Large intestine (tissue), 3 donors: ENCODE measurements at regions not wholly inside any gene's neighbourhood (a gene's known extent, or its start where the extent isn't known, plus 50 kb on each side); places are given as distances from the start of the nearest gene placed in this dataset.
"Not testable (repeated sequence)": the region's sequence is repeated elsewhere in the genome, so short reads cannot be mapped to it uniquely, and the experiment has no call there.

ENCODE experiments used
- DNase-seq, 2 donors: peaks; one replicate each; pipeline versions ENCODE4 v3.0.0 to v3.0.0-alpha.2; 2013
- H3K27ac ChIP-seq: one replicate; pipeline ENCODE4 v1.5.1; 2013; ENCODE audit warnings: low read length
- H3K27me3 ChIP-seq: 2 replicates; pipeline ENCODE4 v1.6.1; 2013; ENCODE audit warnings: low read length; ENCODE audit not compliant: control insufficient read depth, insufficient read depth
- H3K36me3 ChIP-seq: 2 replicates; pipeline ENCODE4 v1.6.1; 2013; ENCODE audit warnings: low read length; ENCODE audit not compliant: control insufficient read depth, insufficient read depth
- H3K4me1 ChIP-seq: one replicate; pipeline ENCODE4 v1.6.1; 2013; ENCODE audit warnings: low read length; ENCODE audit not compliant: control insufficient read depth, insufficient read depth
- H3K4me3 ChIP-seq: one replicate; pipeline ENCODE4 v1.5.1; 2013; ENCODE audit warnings: low read length
- H3K9me3 ChIP-seq: one replicate; pipeline ENCODE4 v1.6.1; 2013; ENCODE audit warnings: mild to moderate bottlenecking, low read depth, low read length, moderate library complexity; ENCODE audit not compliant: control insufficient read depth
- WGBS: methylation state at CpG from one replicate; pipeline ENCODE4 v1.1.5; 2013; ENCODE audit warnings: low lambda C conversion rate; ENCODE audit not compliant: insufficient coverage; 5-methylcytosine and 5-hydroxymethylcytosine counted together

DNA sequence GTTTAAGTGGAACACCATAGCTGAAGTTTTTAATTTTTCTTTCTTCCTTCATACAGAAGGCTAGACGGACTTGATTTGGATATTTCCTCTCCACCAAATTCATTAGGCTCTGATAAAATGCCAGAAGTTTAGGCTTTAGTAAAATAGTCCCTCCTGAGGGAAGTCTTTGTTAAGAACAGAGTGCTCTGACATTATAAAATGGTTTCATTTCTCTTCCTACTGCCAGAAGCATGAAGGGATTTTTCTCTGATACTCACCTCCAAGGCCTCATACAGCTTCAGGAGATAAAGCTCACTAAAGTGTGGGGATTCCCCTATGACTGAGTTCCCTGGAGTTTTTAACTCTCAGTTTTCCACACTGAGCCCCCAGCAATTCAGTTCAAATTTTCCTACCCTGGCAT, 1489.6 kb downstream of the REEP3 start:
- Histone ChIP-seq H3K36me3 (no peaks in the 10 kb centered on the region), H3K27me3 (no peaks in the 10 kb centered on the region), H3K4me1 (no peaks in the 10 kb centered on the region), H3K4me3 (no peak overlapping the region), H3K9me3 (no peaks in the 10 kb centered on the region), H3K27ac (no peak overlapping the region)
- DNase-seq: no peak
- WGBS: 80% methylated on average over 1 of the region's 1 CpG

DNA sequence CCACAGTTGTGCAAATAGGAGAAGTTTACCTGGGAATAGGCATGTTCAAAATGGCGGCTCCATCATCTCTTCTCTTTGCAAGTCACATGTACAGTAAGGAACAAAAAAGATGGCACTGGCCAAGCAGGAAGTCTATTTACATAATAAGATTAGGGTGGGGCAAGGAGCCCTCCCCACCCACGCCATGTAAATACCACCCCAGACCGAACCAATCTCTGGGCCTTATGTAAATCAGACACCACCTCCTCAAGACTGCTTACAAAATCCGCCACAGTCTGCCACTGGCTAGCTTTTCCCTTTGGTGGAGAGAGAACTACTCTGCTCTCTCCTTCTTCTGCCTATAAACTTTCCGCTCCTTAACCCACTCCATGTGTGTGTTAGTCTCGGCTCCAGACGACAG, 1496.3 kb downstream of the REEP3 start:
- no peak overlapping the region for H3K27ac ChIP-seq
- no peaks in the 10 kb centered on the region for H3K36me3 ChIP-seq
- no peak for DNase-seq
- H3K4me1 ChIP-seq: no peaks in the 10 kb centered on the region
- no peak overlapping the region for H3K4me3 ChIP-seq
- H3K27me3 ChIP-seq: no peaks in the 10 kb centered on the region
- H3K9me3 ChIP-seq: no peaks in the 10 kb centered on the region
- WGBS: no CpG with 5 or more reads among the region's 7 CpGs

DNA sequence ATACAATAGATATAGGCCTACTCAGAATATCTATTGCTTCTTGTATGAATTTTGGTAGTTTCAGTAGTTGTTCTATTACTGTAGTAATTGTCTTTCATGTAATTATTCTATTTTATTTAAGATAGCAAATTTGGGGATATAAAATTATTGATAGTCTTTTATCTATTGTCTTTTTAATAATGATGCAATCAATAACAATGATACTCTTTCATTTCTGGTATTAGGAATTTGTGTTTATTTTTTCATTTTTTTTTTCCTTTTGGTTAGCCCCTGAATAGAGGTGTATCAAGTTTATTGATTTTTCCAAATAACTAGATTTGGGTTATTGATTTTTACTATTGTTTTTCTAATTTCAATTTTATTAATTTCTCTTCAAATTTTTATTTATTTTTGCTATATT, 1503.7 kb downstream of the REEP3 start:
- no peak for DNase-seq
- Histone ChIP-seq H3K27me3 (no peaks in the 10 kb centered on the region), H3K9me3 (no peaks in the 10 kb centered on the region), H3K36me3 (no peaks in the 10 kb centered on the region), H3K27ac (no peak overlapping the region), H3K4me1 (no peaks in the 10 kb centered on the region), H3K4me3 (no peak overlapping the region)

DNA sequence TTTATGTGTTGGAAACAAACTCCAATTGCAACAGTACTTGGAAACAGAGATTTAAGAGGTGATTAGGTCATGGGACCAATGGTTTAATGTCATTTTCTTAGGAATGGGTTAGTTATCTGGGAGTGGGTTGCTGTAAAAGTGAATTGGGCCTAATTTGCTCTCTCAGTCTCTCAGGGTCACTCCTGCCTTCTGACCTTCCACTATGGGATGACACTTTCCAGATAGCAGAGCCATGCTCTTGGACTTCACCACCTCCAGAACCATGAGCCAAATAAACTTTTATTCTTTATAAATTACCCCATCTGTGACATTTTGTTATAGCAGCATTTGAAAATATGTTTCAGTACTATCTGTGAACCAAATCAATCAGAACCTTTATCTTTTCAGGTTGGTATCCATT, 1509.1 kb downstream of the REEP3 start:
- H3K27ac ChIP-seq: no peak overlapping the region
- H3K4me3 ChIP-seq: no peak overlapping the region
- no peak for DNase-seq
- no peaks in the 10 kb centered on the region for H3K36me3 ChIP-seq
- H3K27me3 ChIP-seq: no peaks in the 10 kb centered on the region
- peaks cover 17% of the 10 kb centered on the region for H3K9me3 ChIP-seq
- H3K4me1 ChIP-seq: no peaks in the 10 kb centered on the region

DNA sequence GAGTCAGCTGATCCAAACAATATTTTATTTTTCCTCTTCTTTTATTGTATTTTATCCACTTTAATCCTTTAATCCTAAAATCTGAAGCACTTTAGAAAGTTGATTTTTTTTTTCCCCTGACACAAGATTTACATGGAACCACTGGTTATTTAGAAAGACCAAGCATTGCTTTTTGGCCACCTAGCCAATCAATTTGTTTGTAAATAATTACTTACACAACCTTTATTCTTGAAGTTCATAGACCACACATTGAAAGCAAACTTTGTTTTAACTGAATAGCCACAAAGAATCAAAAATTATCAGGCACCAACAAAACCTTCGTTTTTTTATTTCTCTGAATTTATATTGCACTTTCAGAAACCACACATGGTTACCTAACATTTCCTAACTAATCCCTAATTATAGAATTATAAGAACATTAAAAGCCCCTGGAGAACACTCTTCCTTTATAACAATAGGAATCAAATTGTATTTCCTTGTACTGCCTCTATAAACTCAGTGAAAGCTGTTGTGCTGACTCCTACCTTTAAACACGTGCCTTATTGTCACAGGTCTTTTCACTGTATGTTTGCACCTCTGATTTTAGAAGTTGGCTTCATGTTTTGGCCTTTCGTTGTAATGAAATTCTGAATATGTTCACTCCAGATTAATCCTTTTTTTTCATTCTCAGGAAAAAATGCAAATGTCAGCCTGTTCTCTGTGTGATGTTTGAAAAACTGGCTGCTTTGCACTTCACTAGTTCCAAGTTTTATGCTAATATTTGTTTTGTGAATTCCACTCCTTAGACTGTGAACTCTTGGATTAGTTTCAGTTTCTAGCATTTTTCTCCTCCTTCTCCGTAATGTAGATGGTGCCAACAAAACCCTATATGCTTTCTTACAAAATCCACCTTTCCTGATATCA, 1511.9 kb downstream of the REEP3 start:
- peak; percentile 3 to 20 for DNase-seq
- H3K4me1 ChIP-seq: no peaks in the 10 kb centered on the region
- WGBS: 56% methylated on average over 3 of the region's 4 CpGs
- H3K4me3 ChIP-seq: no peak overlapping the region
- H3K36me3 ChIP-seq: no peaks in the 10 kb centered on the region
- H3K27me3 ChIP-seq: no peaks in the 10 kb centered on the region
- H3K27ac ChIP-seq: no peak overlapping the region
- H3K9me3 ChIP-seq: peaks cover 22% of the 10 kb centered on the region

DNA sequence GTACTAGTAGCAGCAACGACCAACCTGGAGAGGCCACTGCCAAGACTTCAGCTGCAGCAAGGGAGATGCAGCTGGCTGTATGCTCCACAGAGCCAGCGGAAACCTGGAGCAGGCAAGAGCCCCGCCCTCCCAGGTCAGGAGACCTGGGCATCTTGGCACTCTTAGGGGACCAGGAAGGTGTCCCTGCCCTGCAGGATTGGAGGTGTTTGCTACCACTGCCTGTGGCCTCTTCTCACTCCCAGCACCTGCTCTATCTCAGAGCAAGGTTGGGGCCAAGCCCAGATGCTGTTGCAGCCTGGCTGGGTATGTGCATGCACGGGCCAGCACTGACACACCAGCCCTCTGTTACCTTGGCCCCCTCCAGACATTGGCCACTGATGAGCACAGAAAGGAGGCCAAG, 1512.8 kb downstream of the REEP3 start:
- Histone ChIP-seq H3K4me3 (no peak overlapping the region), H3K4me1 (no peaks in the 10 kb centered on the region), H3K36me3 (no peaks in the 10 kb centered on the region), H3K27me3 (no peaks in the 10 kb centered on the region), H3K27ac (no peak overlapping the region), H3K9me3 (peaks cover 22% of the 10 kb centered on the region)
- no CpG with 5 or more reads among the region's 4 CpGs for WGBS
- DNase-seq: peak in 1 of 2 donors; percentile 2

DNA sequence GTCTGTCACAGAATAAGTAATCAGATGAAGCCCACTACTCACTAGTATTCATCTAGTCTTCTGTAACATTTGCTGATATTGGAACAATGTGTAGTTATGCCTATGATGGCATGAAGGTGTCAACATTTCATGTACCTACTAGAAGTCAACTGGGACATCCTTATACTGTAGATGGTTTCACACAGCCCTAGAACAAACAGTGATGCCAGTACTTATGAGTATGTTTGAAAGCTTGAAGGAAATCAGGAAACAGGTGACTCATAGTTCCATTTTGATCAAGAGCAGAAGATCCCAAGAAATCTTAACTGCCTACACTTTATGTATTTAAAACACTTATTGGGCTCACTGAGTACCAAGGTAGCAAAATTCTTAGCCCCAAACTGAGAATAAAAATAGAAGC, 1519.6 kb downstream of the REEP3 start:
- H3K4me3 ChIP-seq: no peak overlapping the region
- H3K27ac ChIP-seq: no peak overlapping the region
- no peaks in the 10 kb centered on the region for H3K27me3 ChIP-seq
- H3K4me1 ChIP-seq: no peaks in the 10 kb centered on the region
- H3K9me3 ChIP-seq: no peaks in the 10 kb centered on the region
- DNase-seq: no peak
- no peaks in the 10 kb centered on the region for H3K36me3 ChIP-seq

DNA sequence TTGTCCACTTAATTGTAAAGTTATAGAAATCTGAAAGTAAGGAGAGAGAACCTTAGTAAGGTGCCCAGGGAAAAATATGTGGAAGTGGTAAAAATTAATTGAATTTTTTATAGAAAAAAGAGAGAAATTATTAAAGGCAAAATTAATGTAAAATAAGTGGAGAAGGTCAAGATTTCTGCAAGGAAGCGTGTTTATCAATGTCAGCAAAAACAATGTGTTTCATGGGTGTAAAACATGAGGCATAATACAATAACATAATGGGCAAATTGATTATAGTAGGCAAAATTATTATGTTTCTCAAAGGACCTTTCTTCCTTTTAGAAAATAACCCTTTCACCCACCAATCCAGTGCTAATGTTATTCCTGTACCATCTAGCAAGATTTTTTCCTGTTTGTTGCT, 1520.1 kb downstream of the REEP3 start:
- H3K4me1 ChIP-seq: no peaks in the 10 kb centered on the region
- 82% methylated on average over 1 of the region's 1 CpG for WGBS
- H3K9me3 ChIP-seq: no peaks in the 10 kb centered on the region
- H3K4me3 ChIP-seq: no peak overlapping the region
- H3K27ac ChIP-seq: no peak overlapping the region
- no peak for DNase-seq
- H3K27me3 ChIP-seq: no peaks in the 10 kb centered on the region
- no peaks in the 10 kb centered on the region for H3K36me3 ChIP-seq

DNA sequence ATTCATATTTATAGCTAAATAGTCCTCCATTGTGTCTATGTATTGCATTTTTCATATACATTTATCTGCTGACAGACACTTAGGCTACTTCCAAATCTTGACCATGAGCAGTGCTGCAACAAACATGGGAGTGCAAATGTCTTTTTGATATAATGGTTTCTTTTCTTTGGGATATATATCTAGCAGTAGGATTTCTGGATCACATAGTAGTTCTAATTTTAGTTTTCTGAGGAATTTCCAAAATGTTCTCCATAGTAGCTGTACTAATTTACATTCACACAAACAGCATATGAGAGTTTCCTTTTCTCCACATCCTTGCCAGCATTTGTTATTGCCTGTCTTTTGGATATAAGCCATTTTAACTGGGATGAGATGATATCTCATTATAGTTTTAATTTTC, 1521.3 kb downstream of the REEP3 start:
- DNase-seq: no peak
- Histone ChIP-seq H3K4me1 (no peaks in the 10 kb centered on the region), H3K9me3 (no peaks in the 10 kb centered on the region), H3K27ac (no peak overlapping the region), H3K4me3 (no peak overlapping the region), H3K36me3 (no peaks in the 10 kb centered on the region), H3K27me3 (no peaks in the 10 kb centered on the region)

DNA sequence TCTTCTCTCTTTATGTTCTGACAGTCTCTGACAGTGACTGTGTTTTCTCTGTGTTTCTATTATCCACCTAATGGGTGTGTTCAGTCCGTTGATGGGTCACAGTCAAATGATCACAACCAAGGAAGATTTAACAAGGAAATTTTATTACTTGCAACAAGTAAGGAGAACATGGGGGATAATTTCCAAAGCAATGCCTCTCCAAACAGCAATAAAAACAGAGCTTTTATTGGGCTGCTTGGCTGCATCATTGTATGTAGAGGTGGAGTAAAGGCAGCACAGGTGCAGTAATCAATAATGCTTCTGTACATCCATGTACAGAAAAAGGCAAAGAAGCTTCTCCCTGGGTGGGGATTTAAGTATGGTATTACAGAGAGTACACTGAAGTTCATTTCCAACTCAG, 1525.6 kb downstream of the REEP3 start:
- Histone ChIP-seq H3K4me3 (no peak overlapping the region), H3K27me3 (no peaks in the 10 kb centered on the region), H3K36me3 (no peaks in the 10 kb centered on the region), H3K27ac (no peak overlapping the region), H3K4me1 (no peaks in the 10 kb centered on the region), H3K9me3 (peaks cover 4% of the 10 kb centered on the region)
- no peak for DNase-seq
- 50% methylated on average over 1 of the region's 1 CpG for WGBS

DNA sequence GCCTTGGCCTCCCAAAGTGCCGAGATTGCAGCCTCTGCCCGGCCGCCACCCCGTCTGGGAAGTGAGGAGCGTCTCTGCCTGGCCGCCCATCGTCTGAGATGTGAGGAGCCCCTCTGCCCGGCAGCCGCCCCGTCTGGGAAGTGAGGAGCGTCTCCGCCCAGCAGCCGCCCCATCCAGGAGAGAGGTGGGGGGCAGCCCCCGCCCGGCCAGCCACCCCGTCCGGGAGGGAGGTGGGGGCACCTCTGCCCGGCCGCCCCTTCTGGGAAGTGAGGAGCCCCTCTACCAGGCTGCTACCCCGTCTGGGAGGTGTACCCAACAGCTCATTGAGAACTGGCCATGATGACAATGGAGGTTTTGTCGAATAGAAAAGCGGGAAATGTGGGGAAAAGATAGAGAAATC, 1530.9 kb downstream of the REEP3 start:
- not testable (repeated sequence) for H3K27ac ChIP-seq, H3K4me1 ChIP-seq, H3K36me3 ChIP-seq, H3K4me3 ChIP-seq, DNase-seq, H3K27me3 ChIP-seq
- peaks cover 20% of the 10 kb centered on the region for H3K9me3 ChIP-seq
- 100% methylated on average over 1 of the region's 22 CpGs for WGBS
